Stimulated activated CD4-positive, alpha-beta T cell treated with anti-CD3 and anti-CD28 coated beads, TNF-alpha, amount 100 ng/mL, for 24 hours (primary cell): ENCODE measurements at regions not wholly inside any gene's neighbourhood (a gene's known extent, or its start where the extent isn't known, plus 50 kb on each side); places are given as distances from the start of the nearest gene placed in this dataset.

Experiments used
- DNase-seq, 3 experiments: peaks; one replicate each; pipeline ENCODE4 v3.0.0-alpha.2; 2020; ENCODE audit warnings: low read depth in 3 of 3

- no peak for DNase-seq
Measured at GRCh38 chr12:113620437-113620976, 148.8 kb upstream of the LHX5 start.

DNA sequence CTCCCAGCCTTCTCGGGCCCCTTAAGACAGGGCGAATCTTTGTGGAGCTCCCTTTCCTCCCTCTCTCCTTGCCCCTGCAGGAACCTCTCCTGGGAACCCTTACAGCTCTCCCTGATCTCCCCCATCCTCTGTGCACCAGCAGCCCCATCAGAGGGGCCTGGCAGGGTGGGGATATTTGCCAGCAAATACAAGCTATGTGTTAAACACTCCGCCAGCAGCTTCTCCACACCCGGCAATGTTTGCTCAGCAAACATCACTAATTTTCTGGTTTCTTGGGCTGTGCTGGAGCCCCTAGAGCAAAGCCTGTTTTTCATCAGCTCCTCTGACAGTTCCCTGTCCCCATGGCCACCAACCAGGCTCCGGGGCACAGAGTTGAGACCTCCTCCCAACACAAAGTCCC lies 147.5 kb upstream of the LHX5 start:
- DNase-seq = no peak

DNA sequence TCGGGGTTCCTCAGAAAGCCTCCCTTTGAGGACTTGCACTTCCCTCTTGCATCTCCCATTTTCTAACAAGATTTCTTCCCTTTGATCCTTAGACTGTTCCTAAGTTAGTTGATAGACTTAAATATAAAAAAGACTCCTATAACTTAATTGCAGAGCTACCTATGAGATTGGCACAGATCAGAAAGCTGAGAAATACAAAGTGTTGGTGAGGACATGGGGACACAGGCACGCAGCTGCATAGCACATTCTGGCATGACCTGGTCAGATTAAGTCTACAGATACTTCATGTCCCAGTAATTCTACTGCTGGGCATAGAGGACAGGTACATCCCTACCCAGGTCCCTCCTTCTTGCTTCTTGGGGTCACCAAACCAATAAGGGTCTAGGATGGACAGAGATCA lies 141.7 kb upstream of the LHX5 start:
- DNase-seq = no peak

DNA sequence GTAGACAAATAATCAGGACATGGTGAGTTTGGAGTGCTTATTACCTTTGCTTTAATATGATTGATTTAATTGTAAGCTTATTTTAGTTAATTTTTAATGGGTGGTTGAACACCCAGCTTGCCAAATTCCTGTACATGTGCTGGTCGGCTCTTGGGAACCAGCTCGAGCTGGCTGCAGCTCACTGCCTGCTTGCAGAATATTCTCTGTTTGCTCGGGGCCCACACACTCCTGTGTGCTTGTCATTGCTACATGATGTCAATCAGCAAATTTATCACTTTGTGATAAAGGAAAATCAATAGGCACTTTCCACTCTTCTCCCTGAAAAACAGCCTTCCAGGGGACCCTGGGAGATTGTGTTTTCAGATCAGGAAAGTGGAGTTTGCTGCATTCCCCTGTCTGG lies 141.1 kb upstream of the LHX5 start:
- DNase-seq = no peak

DNA sequence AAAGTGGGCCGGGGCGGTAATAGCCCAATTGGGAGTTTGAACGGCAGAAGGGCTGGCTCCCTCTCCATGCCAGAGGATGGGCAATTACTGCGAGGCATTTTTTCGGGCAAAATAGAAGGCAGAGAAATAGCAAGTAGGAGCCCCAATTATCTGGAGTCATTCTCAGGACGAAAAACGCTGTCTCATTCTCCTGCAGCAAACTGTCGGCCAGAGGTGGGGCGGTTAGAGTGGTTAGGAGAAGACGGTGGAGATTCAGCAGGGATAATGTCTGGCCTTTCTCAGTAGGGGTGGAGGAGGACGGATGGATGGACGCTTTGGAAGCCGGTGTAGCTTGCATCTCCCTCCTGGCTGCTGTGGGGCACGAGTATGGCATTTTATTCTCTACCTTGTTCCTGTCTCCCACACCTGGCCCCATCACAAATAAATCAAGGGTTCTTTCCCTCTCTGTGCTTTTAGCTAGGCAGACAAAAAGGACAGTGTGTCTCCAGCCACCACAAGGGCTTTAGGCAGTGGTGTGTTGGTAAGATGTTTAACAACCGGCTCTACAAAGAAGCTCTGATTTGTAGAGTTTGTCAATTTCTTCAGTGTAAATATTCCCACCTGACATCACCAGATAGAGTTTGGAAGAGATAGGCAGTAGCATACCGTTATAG lies 140.5 kb upstream of the LHX5 start:
- DNase-seq = no peak

DNA sequence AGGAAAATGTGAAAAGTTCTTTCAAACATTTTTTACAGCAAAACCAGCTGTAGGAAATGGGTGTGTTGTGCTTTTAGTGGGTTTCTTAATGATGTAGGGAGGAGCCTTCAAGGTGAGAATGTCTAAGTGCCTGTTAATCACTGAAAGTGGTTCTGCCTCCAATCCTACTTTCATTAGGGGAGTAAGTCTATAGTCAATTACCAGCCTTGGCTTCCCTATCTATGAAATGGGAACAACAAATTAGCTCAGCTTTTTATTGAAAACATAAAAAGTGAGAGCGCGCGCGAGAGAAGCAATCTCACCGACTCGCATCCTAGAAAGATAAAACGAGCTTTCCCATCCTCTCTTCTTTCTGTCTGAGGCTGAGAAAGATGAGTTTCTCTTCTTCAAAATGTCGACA lies 140.0 kb upstream of the LHX5 start:
- no peak for DNase-seq

DNA sequence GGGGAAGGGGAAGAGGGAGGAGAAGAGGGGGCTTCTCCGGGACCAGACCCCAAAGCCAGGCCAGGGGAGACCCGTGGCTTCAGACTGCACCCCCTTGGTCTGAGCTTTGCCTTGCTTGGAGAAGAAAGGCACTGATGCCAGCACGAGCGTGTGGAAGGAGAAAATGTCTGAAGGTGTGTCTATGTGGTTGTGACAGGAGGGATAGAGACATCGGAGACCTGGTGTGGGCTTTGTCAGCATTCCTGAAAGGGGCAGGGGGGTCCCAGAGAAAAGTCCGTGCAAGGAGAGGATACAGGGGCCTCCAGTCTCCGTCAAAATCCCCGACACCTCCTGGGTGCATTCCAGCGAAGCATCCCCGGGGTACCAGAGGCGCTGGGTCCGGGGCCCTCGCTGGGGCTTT lies 139.0 kb upstream of the LHX5 start:
- no peak for DNase-seq

DNA sequence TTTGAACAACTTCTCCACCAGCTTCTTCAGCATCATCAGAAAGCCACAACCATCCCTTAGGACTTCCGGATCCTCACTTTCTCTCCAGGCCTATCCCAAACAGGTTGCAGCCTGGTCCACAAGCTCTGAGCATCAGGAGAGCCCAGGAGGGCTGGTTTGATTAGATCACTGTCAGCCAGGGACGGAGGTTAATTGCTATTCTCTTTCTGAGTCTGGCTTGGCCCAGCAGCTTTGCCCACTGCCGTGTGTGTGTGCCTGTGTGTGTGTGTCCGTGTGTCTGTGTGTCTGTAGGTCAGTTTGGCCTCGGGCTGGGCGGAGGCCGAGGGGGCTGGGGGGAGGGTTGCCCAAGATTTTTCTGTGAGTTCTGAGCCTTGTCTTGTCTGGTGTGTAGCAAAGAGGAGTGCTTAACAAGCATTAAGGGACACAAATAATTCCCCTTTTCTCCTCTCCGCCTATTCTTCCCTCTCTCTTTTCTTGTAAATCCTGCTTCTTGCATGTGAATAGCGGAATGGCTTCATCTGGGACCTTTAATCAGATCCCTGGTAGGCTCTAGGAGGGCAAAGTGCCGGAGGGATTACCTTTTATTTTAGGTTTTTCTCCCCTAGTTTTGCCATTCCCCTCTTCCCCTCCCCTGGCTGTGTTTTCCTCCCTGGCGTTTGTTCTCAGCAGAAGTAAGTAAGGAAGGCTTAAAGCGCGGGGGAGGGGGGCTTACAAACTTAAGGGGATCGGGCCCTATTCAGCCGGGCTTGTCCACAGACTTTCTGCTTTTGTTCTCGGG lies 138.2 kb upstream of the LHX5 start:
- no peak for DNase-seq

- DNase-seq = no peak
Measured at GRCh38 chr12:113604666-113605065, 133.0 kb upstream of the LHX5 start.

GRCh38 chr12:113601656-113602263 lies 130.1 kb upstream of the LHX5 start:
- no peak for DNase-seq

- no peak for DNase-seq
Measured at GRCh38 chr12:113598815-113599406, 127.2 kb upstream of the LHX5 start.

- DNase-seq = no peak
Measured at GRCh38 chr12:113594967-113595366, 123.3 kb upstream of the LHX5 start.

- DNase-seq = no peak
Measured at GRCh38 chr12:113591480-113591974, 119.9 kb upstream of the LHX5 start.

DNA sequence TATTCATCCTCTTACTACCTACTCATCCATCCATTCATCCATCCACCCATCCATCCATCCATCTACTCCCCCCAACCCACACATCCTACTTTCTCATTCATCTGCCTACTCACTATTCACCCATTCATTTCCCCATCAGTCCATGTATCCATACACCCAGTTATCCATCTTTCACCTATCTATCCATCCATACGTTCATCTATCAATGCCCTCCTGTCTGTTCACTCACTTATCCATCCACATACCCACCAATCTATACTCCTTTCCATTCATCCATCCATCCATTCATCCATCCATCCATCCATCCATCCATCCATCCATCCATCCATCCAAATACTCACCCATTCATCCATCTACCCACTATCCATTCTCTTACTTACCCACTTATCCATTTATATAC lies 117.8 kb upstream of the LHX5 start:
- DNase-seq = no peak

GRCh38 chr12:113587720-113588119 lies 116.0 kb upstream of the LHX5 start:
- no peak for DNase-seq

DNA sequence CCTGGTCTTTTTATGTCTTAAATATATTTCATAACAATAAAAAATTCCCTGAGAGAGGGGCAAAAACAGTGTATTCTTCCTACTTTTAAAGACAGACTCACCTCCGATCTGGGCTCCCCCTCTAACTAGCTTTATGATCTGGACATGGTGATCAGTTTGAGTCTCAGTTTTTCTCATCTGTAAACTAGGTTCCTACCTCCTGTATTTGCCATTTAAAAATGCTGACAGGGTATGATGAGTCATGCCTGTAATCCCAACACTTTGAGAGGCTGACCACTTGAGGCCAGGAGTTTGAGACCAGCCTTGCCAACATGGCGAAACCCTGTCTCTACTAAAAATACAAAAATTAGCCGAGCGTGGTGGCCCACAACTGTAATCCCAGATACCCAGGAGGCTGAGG lies 114.8 kb upstream of the LHX5 start:
- no peak for DNase-seq

- DNase-seq = no peak
Measured at GRCh38 chr12:113582521-113583218, 111.0 kb upstream of the LHX5 start.

GRCh38 chr12:113581342-113581741 lies 109.7 kb upstream of the LHX5 start:
- DNase-seq = no peak

DNA sequence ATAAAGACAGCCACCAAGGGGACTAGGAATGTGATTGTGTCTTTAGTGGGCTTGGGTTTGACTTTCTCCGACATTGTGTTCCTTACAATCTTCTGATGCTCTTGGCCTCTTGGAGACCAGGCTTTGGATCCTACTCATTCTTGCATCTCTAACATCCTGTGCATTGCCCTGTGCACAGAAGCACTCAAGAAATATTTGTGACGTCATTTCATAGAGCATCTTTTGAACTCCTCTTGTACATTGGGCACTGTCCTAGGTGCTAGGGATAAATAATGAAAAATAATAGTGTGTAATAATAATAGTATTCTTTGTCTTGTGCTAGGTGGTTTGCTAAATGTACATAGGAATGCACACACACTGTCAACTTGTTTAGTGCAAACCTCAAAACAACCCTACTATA lies 108.8 kb upstream of the LHX5 start:
- no peak for DNase-seq

- DNase-seq = no peak
Measured at GRCh38 chr12:113577464-113578129, 105.9 kb upstream of the LHX5 start.

- DNase-seq = no peak
Measured at GRCh38 chr12:113575386-113575785, 103.7 kb upstream of the LHX5 start.
